MM.1S (cell line): ENCODE measurements at regions not wholly inside any gene's neighbourhood (a gene's known extent, or its start where the extent isn't known, plus 50 kb on each side); places are given as distances from the start of the nearest gene placed in this dataset.

ENCODE experiments used
- EZH2 ChIP-seq: fragments of 300-600 bp; sonication (generic); optimal IDR thresholded peaks from 2 replicates; pipeline ENCODE3; 2017; ENCODE audit warnings: low read depth, mild to moderate bottlenecking, antibody characterized with exemption, low read length, mixed read lengths
- EZH2phosphoT487 ChIP-seq: fragments of 300-600 bp; sonication (generic); IDR thresholded peaks from 2 replicates; pipeline ENCODE4 v1.6.1; 2018; ENCODE audit warnings: antibody characterized with exemption, low read length
- TF ChIP-seq, protein P1 (sequence below): fragments of 300-600 bp; sonication (generic); IDR thresholded peaks from 2 replicates; pipeline ENCODE4 v1.5.1; 2016; ENCODE audit warnings: antibody characterized with exemption, low read length, mixed read lengths

DNA sequence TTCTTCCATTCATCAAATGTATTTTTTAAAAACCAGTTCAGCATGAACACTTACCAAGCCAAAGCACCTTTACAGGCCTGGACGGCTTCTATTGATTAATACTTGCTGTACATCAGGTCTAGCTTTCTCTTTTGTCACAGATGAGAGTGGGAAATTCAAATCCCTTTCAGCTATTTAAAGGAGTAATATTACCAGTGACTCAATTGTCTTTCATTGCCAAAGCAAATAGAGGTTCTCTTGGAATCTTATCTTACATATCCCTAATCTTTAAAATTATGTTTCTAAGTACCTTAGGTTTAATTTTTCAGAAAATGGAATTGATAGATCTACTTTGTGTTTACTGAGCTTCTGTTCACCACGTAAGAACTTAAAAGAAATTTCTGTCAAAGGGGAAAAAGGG lies 922.9 kb downstream of the NSUN3 start:
- TF ChIP-seq EZH2phosphoT487 = no peak
- TF ChIP-seq, protein P1, sequence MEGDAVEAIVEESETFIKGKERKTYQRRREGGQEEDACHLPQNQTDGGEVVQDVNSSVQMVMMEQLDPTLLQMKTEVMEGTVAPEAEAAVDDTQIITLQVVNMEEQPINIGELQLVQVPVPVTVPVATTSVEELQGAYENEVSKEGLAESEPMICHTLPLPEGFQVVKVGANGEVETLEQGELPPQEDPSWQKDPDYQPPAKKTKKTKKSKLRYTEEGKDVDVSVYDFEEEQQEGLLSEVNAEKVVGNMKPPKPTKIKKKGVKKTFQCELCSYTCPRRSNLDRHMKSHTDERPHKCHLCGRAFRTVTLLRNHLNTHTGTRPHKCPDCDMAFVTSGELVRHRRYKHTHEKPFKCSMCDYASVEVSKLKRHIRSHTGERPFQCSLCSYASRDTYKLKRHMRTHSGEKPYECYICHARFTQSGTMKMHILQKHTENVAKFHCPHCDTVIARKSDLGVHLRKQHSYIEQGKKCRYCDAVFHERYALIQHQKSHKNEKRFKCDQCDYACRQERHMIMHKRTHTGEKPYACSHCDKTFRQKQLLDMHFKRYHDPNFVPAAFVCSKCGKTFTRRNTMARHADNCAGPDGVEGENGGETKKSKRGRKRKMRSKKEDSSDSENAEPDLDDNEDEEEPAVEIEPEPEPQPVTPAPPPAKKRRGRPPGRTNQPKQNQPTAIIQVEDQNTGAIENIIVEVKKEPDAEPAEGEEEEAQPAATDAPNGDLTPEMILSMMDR = no peak
- TF ChIP-seq EZH2 = no peak
